ENCODE measurements at regions not wholly inside any gene's neighbourhood (a gene's known extent, or its start where the extent isn't known, plus 50 kb on each side); places are given as distances from the start of the nearest gene placed in this dataset.
A peak's percentile ranks its signal among the peaks of the same experiment; 100 is the strongest.
"Not testable (repeated sequence)": the region's sequence is repeated elsewhere in the genome, so short reads cannot be mapped to it uniquely, and the experiment has no call there.

DNA sequence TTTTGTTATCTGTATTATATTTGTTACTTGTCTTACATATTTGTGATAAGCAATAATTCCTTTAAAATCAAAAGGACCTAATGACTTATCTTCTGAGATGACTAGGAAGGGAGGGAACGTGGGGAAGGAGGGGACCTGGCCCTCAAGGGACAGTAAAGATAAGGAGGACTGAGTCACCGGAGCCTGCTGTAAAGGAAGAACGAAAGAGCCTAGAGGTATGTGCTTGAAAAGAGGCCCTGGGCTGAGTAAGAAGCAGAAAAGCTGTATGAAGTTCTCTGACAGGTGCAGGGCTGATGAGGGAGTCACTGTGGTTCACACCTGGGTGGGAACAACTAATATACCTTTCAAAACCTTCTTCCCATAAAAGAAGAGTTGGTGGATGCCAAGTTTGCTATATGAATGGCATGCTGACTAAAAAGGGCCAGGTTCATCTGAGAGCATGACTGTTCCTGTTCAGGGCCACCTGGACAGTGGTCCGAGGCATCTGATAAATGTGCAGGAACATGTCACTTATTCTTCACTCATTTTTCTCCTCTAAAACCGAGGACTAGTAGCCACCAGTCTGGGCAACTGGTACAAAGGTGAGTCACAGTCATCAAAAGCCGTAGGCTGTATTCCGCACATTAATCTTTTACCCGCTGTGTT lies 111.3 kb downstream of the TNFAIP3 start:
- H3K4me3 Mint-ChIP-seq: no peak overlapping the region
- no peak overlapping the region for H3K27ac Mint-ChIP-seq
- H3K36me3 Mint-ChIP-seq (ENCODE audit: low read depth): no peaks in the 10 kb centered on the region
- peak; percentile 53 for ATAC-seq
- no peaks in the 10 kb centered on the region for H3K27me3 Mint-ChIP-seq
- no peaks in the 10 kb centered on the region for H3K9me3 Mint-ChIP-seq
- H3K4me1 Mint-ChIP-seq: peaks cover 54% of the 10 kb centered on the region
- no peak for DNase-seq

DNA sequence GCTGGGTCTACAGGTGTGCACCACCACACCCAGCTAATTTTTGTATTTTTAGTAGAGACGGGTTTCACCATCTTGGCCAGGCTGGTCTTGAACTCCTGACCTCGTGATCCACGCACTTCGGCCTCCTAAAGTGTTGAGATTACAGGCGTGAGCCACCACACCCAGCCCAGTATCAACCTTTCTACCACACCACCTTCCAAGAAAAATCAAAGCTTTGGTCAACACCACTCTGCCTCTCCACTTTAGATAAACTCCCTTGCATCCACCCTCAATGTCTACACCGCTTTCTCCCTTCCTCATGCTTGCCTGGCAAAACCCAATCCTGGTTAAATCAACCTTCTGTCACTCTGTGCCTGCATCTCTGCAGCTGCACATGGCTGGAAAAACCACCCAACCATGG lies 112.2 kb downstream of the TNFAIP3 start:
- H3K4me1 Mint-ChIP-seq: peaks cover 45% of the 10 kb centered on the region
- DNase-seq; H3K36me3 Mint-ChIP-seq (ENCODE audit: low read depth); H3K9me3 Mint-ChIP-seq; H3K4me3 Mint-ChIP-seq; H3K27me3 Mint-ChIP-seq; H3K27ac Mint-ChIP-seq; ATAC-seq: not testable (repeated sequence)

DNA sequence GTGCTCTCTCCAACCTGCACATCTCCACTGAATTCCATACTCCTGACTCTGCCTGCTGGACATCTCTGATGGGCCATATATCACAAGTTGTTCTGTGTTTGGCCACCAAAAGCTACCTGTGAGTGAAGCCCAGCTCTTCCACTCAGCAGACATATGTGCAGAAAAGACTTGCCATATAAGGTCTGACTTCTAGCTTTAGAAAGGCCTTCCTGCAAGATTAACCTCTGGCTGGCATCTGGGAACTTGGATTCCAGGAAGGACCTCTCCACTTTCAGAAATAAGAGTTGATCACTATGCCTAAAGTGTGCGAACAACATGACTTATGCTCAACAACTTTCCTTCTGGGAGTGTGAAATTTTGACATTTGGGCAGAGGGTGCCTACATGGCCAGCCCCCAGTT lies 113.7 kb downstream of the TNFAIP3 start:
- ATAC-seq: no peak
- Mint-ChIP-seq H3K9me3 (no peaks in the 10 kb centered on the region), H3K27ac (no peak overlapping the region)

DNA sequence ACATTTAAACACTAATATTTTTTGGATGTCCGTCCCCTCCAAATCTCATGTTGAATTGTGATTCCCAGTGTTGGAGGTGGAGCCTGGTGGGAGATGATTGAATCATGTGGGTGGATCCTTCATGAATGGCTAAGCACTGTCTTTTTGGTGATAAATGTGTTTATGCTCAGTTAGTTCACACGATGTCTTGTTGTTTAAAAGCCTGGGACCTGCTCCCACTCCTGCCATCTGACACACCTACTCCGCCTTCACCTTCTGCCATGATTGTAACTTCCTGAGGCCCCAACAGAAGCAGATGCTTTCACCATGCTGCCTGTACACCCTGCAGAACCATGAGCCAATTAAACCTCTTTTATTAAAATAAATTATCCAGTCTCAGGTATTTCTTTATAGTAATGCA lies 114.7 kb downstream of the TNFAIP3 start:
- no peaks in the 10 kb centered on the region for H3K36me3 Mint-ChIP-seq (ENCODE audit: low read depth)
- no peak overlapping the region for H3K4me3 Mint-ChIP-seq
- H3K27ac Mint-ChIP-seq: no peak overlapping the region
- ATAC-seq (no peak), DNase-seq (no peak)
- no peaks in the 10 kb centered on the region for H3K9me3 Mint-ChIP-seq
- H3K4me1 Mint-ChIP-seq: peaks cover 20% of the 10 kb centered on the region
- peaks cover 2% of the 10 kb centered on the region for H3K27me3 Mint-ChIP-seq

More for the DNA sequence above, 113.7 kb downstream of the TNFAIP3 start:
- DNase-seq: no peak
- no peaks in the 10 kb centered on the region for H3K27me3 Mint-ChIP-seq
- H3K4me3 Mint-ChIP-seq: no peak overlapping the region
- peaks cover 30% of the 10 kb centered on the region for H3K4me1 Mint-ChIP-seq
- no peaks in the 10 kb centered on the region for H3K36me3 Mint-ChIP-seq (ENCODE audit: low read depth)

DNA sequence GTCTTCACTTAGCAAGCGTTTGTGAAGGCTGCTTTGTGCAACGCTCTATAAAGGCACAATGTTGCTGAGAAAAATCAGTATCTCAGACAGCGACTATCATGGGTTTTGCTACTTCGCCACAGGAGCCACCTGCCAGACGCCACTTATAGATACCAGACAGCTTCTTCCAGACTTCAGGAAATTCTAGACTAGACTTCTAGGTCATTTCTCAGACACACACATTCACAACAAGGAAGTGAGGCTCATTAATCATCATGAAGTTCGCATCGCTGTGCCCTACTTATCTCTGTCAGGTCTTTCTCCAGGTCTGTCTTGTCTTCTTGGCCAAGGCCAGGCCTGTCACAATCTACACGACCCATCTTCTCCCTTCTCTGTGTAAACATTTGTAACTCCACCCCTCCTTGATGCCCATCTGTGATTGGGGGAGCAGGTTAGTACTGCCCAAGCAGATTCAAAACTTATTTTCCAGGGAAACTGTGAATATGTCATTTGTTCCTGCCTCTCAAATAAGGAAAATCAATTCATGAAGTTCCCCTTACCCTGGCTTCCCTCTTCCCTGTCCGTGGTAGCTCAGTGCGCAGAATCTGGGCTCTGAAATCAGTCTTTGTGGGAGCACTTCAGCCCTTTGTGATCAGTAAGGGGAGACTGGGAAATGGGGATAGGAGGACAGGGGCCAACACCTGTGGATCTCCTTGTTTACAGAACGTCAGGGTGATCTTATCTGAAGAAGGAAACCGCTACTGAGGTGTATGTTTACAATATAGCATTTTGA lies 115.5 kb downstream of the TNFAIP3 start:
- Mint-ChIP-seq H3K27me3 (peaks cover 3% of the 10 kb centered on the region), H3K27ac (no peak overlapping the region), H3K4me3 (no peak overlapping the region), H3K4me1 (peaks cover 16% of the 10 kb centered on the region), H3K9me3 (no peaks in the 10 kb centered on the region), H3K36me3 (ENCODE audit: low read depth) (no peaks in the 10 kb centered on the region)
- DNase-seq (no peak), ATAC-seq (no peak)

DNA sequence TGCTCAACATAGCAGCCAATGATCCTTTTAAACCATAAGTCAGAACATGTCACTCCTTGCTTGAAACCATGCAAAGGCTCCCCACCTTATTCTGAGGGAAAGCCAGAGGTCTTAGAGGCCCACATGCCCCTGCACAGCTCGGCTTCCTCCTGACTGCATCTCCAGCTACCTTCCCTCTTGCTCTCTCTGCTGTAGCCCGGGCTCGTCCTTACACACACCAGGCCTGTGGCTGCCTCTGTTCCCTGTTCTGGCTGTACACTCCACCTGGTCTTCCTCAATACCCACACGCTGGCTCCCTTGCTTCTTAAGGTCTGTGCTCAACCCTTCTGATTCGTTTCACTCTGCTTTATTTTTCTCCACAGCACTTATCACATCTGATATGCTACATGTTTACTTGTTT lies 116.2 kb downstream of the TNFAIP3 start:
- Mint-ChIP-seq H3K9me3 (no peaks in the 10 kb centered on the region), H3K4me1 (peaks cover 10% of the 10 kb centered on the region), H3K27ac (no peak overlapping the region), H3K27me3 (peaks cover 3% of the 10 kb centered on the region), H3K4me3 (no peak overlapping the region), H3K36me3 (ENCODE audit: low read depth) (no peaks in the 10 kb centered on the region)
- no peak for ATAC-seq
- DNase-seq: no peak

DNA sequence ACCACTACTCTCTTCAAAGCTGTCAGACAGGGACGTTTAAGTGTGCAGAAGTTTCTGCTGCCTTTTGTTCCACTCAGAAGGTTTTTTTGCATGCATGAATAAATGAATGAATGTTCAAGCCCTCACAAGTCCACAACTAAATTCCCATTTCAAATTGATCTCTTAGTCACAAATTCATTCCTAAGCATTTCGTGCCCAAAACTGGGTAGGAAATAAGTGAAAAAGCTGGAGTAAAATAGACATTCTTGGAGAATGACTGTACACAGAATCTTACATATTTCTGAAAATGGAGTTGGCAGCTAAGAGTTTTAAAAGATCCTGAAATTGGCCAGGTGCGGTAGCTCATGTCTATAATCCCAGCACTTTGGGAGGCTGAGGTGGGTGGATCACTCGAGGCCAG lies 117.6 kb downstream of the PERP start:
- DNase-seq (no peak), ATAC-seq (no peak)
- no peaks in the 10 kb centered on the region for H3K36me3 Mint-ChIP-seq (ENCODE audit: low read depth)
- no peaks in the 10 kb centered on the region for H3K9me3 Mint-ChIP-seq
- no peak overlapping the region for H3K4me3 Mint-ChIP-seq
- peaks cover 11% of the 10 kb centered on the region for H3K27me3 Mint-ChIP-seq
- H3K4me1 Mint-ChIP-seq: no peaks in the 10 kb centered on the region
- H3K27ac Mint-ChIP-seq: no peak overlapping the region

DNA sequence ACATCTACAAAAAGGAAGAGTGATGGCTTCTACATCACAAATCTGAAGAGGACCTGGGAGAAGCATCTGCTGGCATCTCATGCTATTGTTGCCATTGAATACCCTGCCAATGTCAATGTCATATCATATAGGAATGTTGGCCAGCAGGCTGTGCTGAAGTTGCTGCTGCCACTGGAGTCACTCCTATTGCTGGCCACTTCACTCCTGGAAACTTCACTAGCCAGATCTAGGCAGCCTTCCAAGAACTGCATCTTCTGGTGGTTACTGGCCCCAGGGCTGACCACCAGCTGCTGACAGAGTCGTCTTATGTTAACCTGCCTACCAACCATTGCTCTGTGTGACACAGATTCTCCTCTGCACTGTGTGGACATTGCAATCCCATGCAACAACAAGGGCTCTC lies 111.8 kb downstream of the PERP start:
- ATAC-seq (no peak), DNase-seq (no peak)
- Mint-ChIP-seq H3K4me3 (no peak overlapping the region), H3K4me1 (peaks cover 2% of the 10 kb centered on the region), H3K27ac (no peak overlapping the region), H3K36me3 (ENCODE audit: low read depth) (peaks cover 2% of the 10 kb centered on the region), H3K9me3 (peaks cover 3% of the 10 kb centered on the region), H3K27me3 (peaks cover 8% of the 10 kb centered on the region)

DNA sequence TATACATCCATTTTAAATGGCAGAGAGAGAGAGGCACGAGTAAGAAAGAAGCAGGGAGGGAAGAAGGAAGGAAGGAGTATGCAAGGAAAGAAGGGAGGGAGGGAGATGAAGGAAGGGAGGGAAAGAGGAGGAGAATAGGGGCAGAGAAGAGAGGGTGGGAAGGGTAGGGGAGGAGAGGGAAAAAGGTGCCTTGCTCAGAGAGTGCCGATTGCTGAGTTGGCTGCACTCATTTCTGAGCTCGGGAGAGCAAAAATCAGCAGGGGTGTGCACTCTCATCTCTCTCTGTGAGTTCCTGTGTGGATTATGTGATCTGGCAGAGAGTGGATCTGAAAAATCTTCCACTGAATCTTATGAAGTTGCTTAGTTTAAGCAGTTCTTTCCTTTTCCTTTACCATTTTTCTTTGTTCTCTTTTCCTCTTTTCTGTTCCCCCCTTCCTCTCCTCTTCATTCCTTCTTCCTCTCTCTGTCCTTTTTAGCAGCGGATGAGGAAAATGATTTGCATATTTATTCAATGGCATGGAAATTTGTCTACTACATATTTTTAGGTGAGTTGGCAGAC lies 108.7 kb downstream of the PERP start:
- Mint-ChIP-seq H3K27me3 (peaks cover 8% of the 10 kb centered on the region), H3K9me3 (peaks cover 3% of the 10 kb centered on the region), H3K4me1 (peaks cover 7% of the 10 kb centered on the region), H3K4me3 (no peak overlapping the region), H3K27ac (no peak overlapping the region), H3K36me3 (ENCODE audit: low read depth) (peaks cover 2% of the 10 kb centered on the region)
- DNase-seq: no peak
- no peak for ATAC-seq

DNA sequence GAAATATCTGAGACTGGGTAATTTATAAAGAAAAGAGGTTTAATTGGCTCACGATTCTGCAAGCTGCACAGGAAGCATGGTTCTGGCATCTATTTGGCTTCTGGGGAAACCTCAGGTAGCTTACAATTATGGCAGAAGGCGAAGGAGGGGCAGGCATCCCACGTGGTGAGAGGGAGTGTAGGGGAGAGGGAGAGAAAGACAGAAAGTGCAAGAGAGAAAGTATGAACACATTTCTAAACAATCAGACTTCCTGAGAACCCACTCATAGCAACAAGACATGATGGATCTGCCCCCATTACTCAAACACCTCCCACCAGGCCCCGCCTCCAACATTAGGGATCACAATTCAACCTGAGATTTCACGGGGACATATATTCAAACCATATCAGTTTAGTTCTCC lies 107.4 kb downstream of the PERP start:
- no peak overlapping the region for H3K4me3 Mint-ChIP-seq
- H3K9me3 Mint-ChIP-seq: peaks cover 3% of the 10 kb centered on the region
- DNase-seq (no peak), ATAC-seq (no peak)
- peaks cover 7% of the 10 kb centered on the region for H3K4me1 Mint-ChIP-seq
- peaks cover 8% of the 10 kb centered on the region for H3K27me3 Mint-ChIP-seq
- H3K36me3 Mint-ChIP-seq (ENCODE audit: low read depth): peaks cover 2% of the 10 kb centered on the region
- H3K27ac Mint-ChIP-seq: no peak overlapping the region

DNA sequence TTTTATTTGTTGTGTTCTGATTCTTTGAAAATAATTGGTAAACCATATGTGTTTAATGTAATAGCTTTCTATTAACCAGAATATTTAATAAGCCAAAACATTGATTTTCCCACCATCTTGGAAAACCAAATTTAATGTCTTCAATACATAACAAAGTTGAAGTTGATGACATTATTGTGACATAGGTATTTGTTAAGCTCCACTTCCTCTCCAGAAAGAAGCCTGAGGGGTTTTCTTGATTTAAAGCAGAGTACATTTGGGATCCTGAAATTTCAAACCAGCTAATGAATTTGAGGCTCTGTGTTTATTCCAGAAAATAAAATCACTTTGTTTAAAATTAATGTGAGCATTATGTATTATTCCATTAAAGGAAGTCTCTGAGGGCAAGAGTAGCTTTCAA lies 106.3 kb downstream of the PERP start:
- peaks cover 4% of the 10 kb centered on the region for H3K27me3 Mint-ChIP-seq
- H3K36me3 Mint-ChIP-seq (ENCODE audit: low read depth): peaks cover 2% of the 10 kb centered on the region
- H3K27ac Mint-ChIP-seq: no peak overlapping the region
- no peak for ATAC-seq
- no peak overlapping the region for H3K4me3 Mint-ChIP-seq
- peaks cover 3% of the 10 kb centered on the region for H3K9me3 Mint-ChIP-seq
- no peak for DNase-seq
- peaks cover 7% of the 10 kb centered on the region for H3K4me1 Mint-ChIP-seq

DNA sequence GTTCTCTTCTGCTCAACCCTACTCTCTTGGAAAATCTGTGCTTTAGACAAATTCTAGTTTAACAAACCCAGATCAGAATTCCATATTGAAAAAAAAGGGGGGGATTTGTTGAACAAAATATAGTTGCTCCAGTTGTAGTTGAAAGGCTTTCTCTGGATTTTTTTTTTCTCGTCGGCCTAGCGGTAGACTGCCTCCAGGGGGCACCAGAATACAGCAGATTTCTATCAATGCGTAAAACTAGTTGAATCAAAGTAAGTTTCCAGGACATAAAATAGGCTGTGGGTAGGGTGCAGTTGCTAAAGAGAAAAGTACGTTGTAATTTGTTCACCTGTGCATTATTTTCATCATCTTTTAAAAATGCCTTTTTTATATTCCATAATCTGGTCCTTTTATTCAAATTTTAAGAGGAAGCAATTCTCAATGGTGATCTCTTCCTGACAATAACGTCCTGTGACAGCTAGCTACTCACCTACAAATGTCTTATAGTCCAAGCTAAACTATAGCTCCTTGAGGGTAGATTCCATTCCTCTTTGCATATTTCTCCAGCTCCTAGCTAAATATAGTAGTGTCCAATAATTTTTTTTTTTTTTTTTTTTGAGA lies 105.4 kb downstream of the PERP start:
- DNase-seq (peak; percentile 70), ATAC-seq (no peak)
- no peak overlapping the region for H3K27ac Mint-ChIP-seq
- no peak overlapping the region for H3K4me3 Mint-ChIP-seq
- H3K4me1 Mint-ChIP-seq: peaks cover 7% of the 10 kb centered on the region
- peaks cover under 1% of the 10 kb centered on the region for H3K36me3 Mint-ChIP-seq (ENCODE audit: low read depth)
- H3K27me3 Mint-ChIP-seq: peaks cover 4% of the 10 kb centered on the region
- H3K9me3 Mint-ChIP-seq: peaks cover under 1% of the 10 kb centered on the region

DNA sequence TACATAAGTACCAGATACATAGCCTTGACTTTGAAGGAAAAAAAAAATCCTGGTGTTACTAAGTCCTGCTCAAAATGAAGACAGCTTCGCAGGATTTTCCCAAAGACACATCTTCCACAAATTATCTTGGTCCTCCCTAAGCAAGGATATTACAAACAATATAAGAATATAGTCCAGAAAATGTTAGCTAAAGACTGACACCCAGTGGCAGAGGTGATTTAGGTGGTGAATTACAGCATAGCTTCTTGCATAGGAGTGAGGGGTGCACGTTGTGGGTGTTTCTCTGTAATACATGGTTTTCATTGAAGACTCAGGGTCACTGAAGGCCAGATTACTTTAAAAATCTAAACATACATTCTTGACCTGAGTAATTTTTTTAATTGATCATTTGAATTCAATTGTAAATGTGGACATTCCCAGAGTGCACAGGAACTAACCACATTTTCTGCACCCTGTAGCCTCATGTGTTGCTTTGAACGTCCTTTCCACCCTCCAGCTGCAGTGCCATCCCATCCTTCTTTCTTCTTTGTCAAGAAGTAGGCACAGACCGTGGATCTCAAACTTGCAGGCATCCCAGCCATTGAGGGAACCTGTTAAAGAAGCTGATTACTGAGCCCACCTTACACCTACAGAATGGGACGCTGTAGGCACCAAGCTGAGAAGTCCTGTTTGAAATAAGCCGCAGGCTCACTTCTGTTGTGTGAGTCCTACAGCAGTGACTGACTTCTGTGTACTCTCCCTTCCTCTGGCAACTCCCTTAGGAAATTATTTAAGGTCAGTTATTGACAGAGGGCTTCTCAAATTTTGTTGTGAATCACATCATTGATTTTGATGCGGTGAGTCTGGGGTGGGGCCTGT lies 102.6 kb downstream of the PERP start:
- Mint-ChIP-seq H3K27ac (no peak overlapping the region), H3K36me3 (ENCODE audit: low read depth) (no peaks in the 10 kb centered on the region), H3K9me3 (no peaks in the 10 kb centered on the region), H3K4me3 (no peak overlapping the region), H3K27me3 (peaks cover 4% of the 10 kb centered on the region), H3K4me1 (peaks cover 7% of the 10 kb centered on the region)
- ATAC-seq (peak; percentile 71), DNase-seq (peak; percentile 26)

DNA sequence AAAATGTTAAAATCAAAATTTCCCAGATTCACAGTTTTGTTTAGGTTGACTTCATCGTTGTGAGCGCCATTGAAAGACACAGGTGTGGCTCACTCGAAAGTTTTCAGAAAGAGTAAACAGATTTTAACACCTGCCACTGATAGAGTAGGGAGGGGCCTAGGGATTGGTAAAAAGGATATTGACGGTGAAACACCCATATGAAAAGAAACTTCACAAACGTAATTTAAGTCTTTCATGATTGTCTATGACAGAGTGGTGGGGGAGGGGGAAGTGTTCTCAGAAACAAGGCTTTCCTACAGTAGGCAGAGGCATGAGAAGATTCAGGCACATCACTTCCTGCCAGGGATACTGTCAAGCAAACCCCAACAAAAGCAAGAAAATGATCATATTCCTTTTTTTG lies 101.4 kb downstream of the PERP start:
- no peak for DNase-seq
- no peak for ATAC-seq
- Mint-ChIP-seq H3K4me3 (no peak overlapping the region), H3K36me3 (ENCODE audit: low read depth) (no peaks in the 10 kb centered on the region), H3K27me3 (no peaks in the 10 kb centered on the region), H3K27ac (no peak overlapping the region), H3K4me1 (peaks cover 6% of the 10 kb centered on the region), H3K9me3 (no peaks in the 10 kb centered on the region)

Measured in activated naive CD8-positive, alpha-beta T cell treated with anti-CD3 and anti-CD28 coated beads, Interleukin-2, amount 50 U/mL, for 24 hours (primary cell).